ENCODE measurements at regions not wholly inside any gene's neighbourhood (a gene's known extent, or its start where the extent isn't known, plus 50 kb on each side); places are given as distances from the start of the nearest gene placed in this dataset.

DNA sequence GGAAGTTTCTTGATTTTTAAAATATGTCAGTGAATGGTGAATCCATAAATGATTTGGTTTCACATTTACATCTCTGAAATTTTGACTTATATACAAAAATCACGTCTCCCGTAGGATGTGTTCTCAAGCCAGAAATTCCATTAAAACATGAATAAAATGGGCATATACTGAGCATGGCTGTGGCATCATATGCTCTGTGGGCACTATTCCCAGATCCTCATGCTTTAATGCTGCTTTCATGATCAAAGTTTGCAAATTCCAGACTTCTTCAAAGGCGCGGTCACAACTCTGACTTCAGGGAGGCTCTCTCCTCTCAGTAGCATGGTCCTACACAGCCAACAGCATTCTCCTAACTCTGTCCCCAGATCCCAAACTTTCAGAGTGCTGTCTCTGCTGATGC, 723.2 kb downstream of the TAF11L14 start:
- Histone ChIP-seq H3K27me3 (ENCODE audit: control insufficient read depth in 2 of 2, insufficient read depth in 2 of 2, low read length in 2 of 2) (no peaks in the 10 kb centered on the region), H3K36me3 (replicated peaks in 1 of 2; ENCODE audit: control insufficient read depth in 1 of 2, insufficient read depth in 2 of 2, low read length in 2 of 2) (no peaks in the 10 kb centered on the region), H3K9ac (ENCODE audit: insufficient read depth, low read length, poor library complexity, severe bottlenecking) (no peak overlapping the region), H3K27ac (ENCODE audit: low read depth in 1 of 2, low read length in 2 of 2) (no peak overlapping the region), H3K9me3 (replicated peaks in 1 of 2; ENCODE audit: control insufficient read depth in 1 of 2, insufficient read depth in 1 of 2, low read length in 2 of 2) (no peaks in the 10 kb centered on the region), H2AFZ (ENCODE audit: insufficient read depth, low read depth, low read length, poor library complexity, severe bottlenecking) (no peak overlapping the region), H3K4me2 (replicated peaks; ENCODE audit: extremely low read depth, low read length, poor library complexity, severe bottlenecking) (no peak overlapping the region), H3K4me3 (replicated peaks in 1 of 3; ENCODE audit: low read depth in 2 of 3, low read length in 3 of 3) (no peak overlapping the region), H3K79me2 (ENCODE audit: insufficient read depth, low read length) (no peaks in the 10 kb centered on the region), H3K4me1 (ENCODE audit: control insufficient read depth in 1 of 2, insufficient read depth in 2 of 2, low read length in 2 of 2) (no peaks in the 10 kb centered on the region), H4K20me1 (ENCODE audit: insufficient read depth, low read length) (no peaks in the 10 kb centered on the region)
- H3K36me3 Mint-ChIP-seq = no peaks in the 10 kb centered on the region
- H3K4me1 Mint-ChIP-seq = no peaks in the 10 kb centered on the region
- intact Hi-C loops (cut with micrococcal nuclease) = no loop called here
- no peak overlapping the region for H3K27ac Mint-ChIP-seq
- DNase-seq = no peak
- peaks cover 0 to 3% (median 0%) of the 10 kb centered on the region in 7 donors for H3K9me3 Mint-ChIP-seq
- 100% methylated on average over 2 of the region's 4 CpGs for WGBS (ENCODE audit: insufficient coverage)
- no peak overlapping the region for H3K4me3 Mint-ChIP-seq
- no peaks in the 10 kb centered on the region for H3K27me3 Mint-ChIP-seq (ENCODE audit: low read depth in 3 of 3)
- no peak for TF ChIP-seq CTCF (IDR thresholded peaks at IDR 0.05)

DNA sequence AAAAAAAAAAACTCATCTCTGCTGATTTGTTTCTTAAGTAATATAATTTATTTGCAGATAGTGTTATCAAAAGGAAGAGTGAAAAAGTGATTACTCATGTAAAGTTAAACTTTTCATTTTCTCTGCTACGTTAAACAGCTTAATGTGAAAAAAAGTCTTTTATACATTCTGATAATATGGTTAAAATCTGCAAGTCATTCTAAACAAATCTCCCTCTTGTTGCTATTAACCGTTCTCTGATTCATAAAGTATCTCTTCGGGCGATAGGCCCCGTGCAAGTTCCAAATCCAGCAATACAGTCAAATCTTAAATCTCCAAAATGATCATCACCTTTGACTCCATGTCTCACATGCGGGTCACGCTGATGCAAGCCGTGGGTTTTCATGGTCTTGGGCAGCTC, 732.0 kb downstream of the TAF11L14 start:
- Histone ChIP-seq H3K9ac (ENCODE audit: insufficient read depth, low read length, poor library complexity, severe bottlenecking) (no peak overlapping the region), H2AFZ (ENCODE audit: insufficient read depth, low read depth, low read length, poor library complexity, severe bottlenecking) (no peak overlapping the region), H3K27me3 (ENCODE audit: control insufficient read depth in 2 of 2, insufficient read depth in 2 of 2, low read length in 2 of 2) (no peaks in the 10 kb centered on the region), H3K4me2 (replicated peaks; ENCODE audit: extremely low read depth, low read length, poor library complexity, severe bottlenecking) (no peak overlapping the region), H4K20me1 (ENCODE audit: insufficient read depth, low read length) (no peaks in the 10 kb centered on the region), H3K36me3 (replicated peaks in 1 of 2; ENCODE audit: control insufficient read depth in 1 of 2, insufficient read depth in 2 of 2, low read length in 2 of 2) (no peaks in the 10 kb centered on the region), H3K27ac (ENCODE audit: low read depth in 1 of 2, low read length in 2 of 2) (no peak overlapping the region), H3K9me3 (replicated peaks in 1 of 2; ENCODE audit: control insufficient read depth in 1 of 2, insufficient read depth in 1 of 2, low read length in 2 of 2) (no peaks in the 10 kb centered on the region), H3K79me2 (ENCODE audit: insufficient read depth, low read length) (no peaks in the 10 kb centered on the region), H3K4me1 (ENCODE audit: control insufficient read depth in 1 of 2, insufficient read depth in 2 of 2, low read length in 2 of 2) (no peaks in the 10 kb centered on the region), H3K4me3 (replicated peaks in 1 of 3; ENCODE audit: low read depth in 2 of 3, low read length in 3 of 3) (no peak overlapping the region)
- TF ChIP-seq CTCF (IDR thresholded peaks at IDR 0.05) = no peak
- Mint-ChIP-seq H3K4me1 (no peaks in the 10 kb centered on the region), H3K4me3 (no peak overlapping the region), H3K27me3 (ENCODE audit: low read depth in 3 of 3) (no peaks in the 10 kb centered on the region), H3K36me3 (no peaks in the 10 kb centered on the region), H3K27ac (no peak overlapping the region), H3K9me3 (peaks cover 0 to 4% (median 2%) of the 10 kb centered on the region in 7 donors)
- intact Hi-C loops (cut with micrococcal nuclease) = no loop called here
- no peak for DNase-seq
- 97% methylated on average over 4 of the region's 8 CpGs for WGBS (ENCODE audit: insufficient coverage)

Data from CD14-positive monocyte (primary cell).